Neural cell (in vitro differentiated cells): ENCODE measurements at regions not wholly inside any gene's neighbourhood (a gene's known extent, or its start where the extent isn't known, plus 50 kb on each side); places are given as distances from the start of the nearest gene placed in this dataset.

Experiments used
- EP300 ChIP-seq: fragments of 450-650 bp; conservative IDR thresholded peaks from 2 replicates; pipeline ENCODE4 v1.6.1; 2014; ENCODE audit warnings: antibody characterized with exemption, mild to moderate bottlenecking, moderate library complexity; ENCODE audit not compliant: poor library complexity, severe bottlenecking
- EZH2 ChIP-seq: fragments of 200-600, 300-800 bp; shearing (Covaris generic), sonication (generic); IDR thresholded peaks from 2 replicates; pipeline ENCODE4 v1.6.1; 2014; ENCODE audit warnings: antibody characterized with exemption, low read length, borderline replicate concordance, mild to moderate bottlenecking; ENCODE audit not compliant: insufficient read depth, poor library complexity, severe bottlenecking
- TF ChIP-seq, protein P1 (sequence below): fragments of 450-650 bp; IDR thresholded peaks from 2 replicates; pipeline ENCODE4 v1.5.1; 2014; ENCODE audit warnings: antibody characterized with exemption, mild to moderate bottlenecking, moderate library complexity; ENCODE audit not compliant: poor library complexity, severe bottlenecking
- TF ChIP-seq, protein P2 (sequence below): IDR thresholded peaks from 2 replicates; pipeline ENCODE4 v1.6.1; 2012; ENCODE audit warnings: borderline replicate concordance

DNA sequence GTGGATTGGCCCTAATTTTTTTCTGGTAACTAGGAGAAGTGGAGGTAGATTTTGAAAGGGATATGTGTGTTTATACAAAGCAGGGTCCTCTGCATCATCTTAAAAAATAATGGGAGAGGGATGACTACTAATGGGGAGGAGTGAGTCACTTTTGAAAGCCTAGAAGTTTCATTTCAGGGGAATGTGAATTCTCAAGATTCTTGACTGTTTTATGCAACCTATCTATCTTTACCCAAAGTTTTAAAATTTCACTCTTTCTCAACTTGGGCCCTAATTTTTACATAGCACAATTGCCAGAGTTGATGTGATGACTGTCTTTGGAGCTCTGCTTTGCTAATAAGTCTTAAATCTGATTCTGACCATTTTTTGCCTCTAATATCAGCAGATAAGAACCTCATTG, 445.2 kb downstream of the GRXCR1 start:
- TF ChIP-seq EZH2 (no peak), EP300 (no peak)
- TF ChIP-seq, protein P1, sequence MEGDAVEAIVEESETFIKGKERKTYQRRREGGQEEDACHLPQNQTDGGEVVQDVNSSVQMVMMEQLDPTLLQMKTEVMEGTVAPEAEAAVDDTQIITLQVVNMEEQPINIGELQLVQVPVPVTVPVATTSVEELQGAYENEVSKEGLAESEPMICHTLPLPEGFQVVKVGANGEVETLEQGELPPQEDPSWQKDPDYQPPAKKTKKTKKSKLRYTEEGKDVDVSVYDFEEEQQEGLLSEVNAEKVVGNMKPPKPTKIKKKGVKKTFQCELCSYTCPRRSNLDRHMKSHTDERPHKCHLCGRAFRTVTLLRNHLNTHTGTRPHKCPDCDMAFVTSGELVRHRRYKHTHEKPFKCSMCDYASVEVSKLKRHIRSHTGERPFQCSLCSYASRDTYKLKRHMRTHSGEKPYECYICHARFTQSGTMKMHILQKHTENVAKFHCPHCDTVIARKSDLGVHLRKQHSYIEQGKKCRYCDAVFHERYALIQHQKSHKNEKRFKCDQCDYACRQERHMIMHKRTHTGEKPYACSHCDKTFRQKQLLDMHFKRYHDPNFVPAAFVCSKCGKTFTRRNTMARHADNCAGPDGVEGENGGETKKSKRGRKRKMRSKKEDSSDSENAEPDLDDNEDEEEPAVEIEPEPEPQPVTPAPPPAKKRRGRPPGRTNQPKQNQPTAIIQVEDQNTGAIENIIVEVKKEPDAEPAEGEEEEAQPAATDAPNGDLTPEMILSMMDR = no peak
- TF ChIP-seq, protein P2, sequence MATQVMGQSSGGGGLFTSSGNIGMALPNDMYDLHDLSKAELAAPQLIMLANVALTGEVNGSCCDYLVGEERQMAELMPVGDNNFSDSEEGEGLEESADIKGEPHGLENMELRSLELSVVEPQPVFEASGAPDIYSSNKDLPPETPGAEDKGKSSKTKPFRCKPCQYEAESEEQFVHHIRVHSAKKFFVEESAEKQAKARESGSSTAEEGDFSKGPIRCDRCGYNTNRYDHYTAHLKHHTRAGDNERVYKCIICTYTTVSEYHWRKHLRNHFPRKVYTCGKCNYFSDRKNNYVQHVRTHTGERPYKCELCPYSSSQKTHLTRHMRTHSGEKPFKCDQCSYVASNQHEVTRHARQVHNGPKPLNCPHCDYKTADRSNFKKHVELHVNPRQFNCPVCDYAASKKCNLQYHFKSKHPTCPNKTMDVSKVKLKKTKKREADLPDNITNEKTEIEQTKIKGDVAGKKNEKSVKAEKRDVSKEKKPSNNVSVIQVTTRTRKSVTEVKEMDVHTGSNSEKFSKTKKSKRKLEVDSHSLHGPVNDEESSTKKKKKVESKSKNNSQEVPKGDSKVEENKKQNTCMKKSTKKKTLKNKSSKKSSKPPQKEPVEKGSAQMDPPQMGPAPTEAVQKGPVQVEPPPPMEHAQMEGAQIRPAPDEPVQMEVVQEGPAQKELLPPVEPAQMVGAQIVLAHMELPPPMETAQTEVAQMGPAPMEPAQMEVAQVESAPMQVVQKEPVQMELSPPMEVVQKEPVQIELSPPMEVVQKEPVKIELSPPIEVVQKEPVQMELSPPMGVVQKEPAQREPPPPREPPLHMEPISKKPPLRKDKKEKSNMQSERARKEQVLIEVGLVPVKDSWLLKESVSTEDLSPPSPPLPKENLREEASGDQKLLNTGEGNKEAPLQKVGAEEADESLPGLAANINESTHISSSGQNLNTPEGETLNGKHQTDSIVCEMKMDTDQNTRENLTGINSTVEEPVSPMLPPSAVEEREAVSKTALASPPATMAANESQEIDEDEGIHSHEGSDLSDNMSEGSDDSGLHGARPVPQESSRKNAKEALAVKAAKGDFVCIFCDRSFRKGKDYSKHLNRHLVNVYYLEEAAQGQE = no peak
